ENCODE measurements at regions not wholly inside any gene's neighbourhood (a gene's known extent, or its start where the extent isn't known, plus 50 kb on each side); places are given as distances from the start of the nearest gene placed in this dataset.
A peak's percentile ranks its signal among the peaks of the same experiment; 100 is the strongest.
"Not testable (repeated sequence)": the region's sequence is repeated elsewhere in the genome, so short reads cannot be mapped to it uniquely, and the experiment has no call there.

DNA sequence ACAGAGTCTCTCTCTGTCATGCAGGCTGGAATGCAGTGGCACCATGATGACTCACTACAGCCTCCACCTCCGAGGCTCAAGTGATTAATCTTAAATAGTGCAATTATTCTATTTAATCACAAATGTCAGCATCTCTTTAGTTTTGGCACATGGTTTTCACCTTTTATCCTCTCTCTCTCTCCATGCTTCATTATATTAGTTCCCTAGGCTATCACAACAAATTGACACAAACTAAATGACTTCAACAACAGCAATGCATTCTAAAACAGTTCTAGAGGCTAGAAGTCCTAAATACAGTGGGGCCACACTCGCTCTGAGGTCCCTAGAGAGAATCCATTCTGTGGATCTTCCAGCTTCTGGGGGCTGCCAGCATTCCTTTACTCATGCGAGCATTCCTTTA is 178.2 kb upstream of the ZNG1F start:
- not testable (repeated sequence) for H3K4me3 ChIP-seq (ENCODE audit: low read depth, low read length)

DNA sequence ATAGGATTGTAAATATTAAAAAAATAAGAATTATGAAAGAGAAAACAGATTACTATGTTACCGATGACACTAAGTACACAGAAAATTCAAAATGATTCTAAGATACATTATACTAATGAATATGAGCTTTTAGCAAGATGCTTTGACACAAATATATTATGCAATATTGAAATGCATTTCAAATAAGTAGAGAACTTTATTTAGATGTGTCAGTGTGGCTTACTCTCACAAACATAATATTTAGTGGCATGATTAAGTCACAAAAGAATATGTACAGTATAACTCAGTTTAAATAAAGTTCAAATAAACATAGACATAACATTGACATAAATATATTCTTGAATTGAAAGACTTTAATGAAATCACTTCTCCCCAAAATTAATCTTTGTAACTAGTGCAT is 172.7 kb upstream of the ZNG1F start:
- H3K4me3 ChIP-seq (ENCODE audit: low read depth, low read length) = not testable (repeated sequence)

DNA sequence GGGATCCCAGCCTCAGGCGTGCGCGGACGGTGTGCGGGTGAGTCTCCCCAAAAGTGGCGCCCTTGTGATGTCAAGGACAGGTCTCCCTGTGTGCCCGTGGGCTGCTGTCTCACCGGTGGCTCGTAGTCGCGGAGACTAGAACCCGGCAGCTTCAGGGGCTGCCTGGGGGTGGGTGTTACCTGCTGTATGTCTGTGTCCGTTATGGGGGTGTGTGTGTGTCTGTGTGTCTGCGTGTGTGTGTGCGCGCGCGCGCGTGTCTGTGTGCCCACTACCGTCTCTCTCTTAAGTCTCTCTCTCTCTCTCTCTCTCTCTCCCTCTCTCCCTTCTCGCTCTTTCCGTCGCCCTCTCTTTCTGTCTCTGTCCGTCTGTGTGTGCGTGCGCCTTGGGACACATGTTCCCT is 170.0 kb upstream of the ZNG1F start:
- H3K4me3 ChIP-seq (ENCODE audit: low read depth, low read length) = peak overlapping the region; percentile 68

DNA sequence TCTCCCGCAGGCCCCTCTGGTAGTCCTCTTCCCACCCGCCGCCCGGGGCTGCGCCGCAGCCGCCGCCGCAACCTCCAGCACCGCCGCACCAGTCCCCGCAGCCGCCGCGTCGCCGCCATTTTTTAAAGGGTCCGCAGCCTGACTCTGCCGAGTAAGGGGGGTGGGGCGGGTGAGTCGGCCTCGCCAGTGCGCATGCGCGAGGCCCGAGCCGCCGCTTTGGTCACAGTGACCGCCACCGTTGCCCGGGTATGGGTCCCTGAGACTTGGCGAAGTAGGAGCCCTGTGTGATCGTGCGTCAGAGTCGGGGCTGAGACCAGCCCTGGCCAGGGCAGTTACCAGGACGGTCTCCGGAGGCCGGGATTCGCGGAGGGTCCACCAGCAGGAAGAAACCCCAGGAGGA is 169.6 kb upstream of the ZNG1F start:
- H3K4me3 ChIP-seq (ENCODE audit: low read depth, low read length) = peak overlapping the region; percentile 68

DNA sequence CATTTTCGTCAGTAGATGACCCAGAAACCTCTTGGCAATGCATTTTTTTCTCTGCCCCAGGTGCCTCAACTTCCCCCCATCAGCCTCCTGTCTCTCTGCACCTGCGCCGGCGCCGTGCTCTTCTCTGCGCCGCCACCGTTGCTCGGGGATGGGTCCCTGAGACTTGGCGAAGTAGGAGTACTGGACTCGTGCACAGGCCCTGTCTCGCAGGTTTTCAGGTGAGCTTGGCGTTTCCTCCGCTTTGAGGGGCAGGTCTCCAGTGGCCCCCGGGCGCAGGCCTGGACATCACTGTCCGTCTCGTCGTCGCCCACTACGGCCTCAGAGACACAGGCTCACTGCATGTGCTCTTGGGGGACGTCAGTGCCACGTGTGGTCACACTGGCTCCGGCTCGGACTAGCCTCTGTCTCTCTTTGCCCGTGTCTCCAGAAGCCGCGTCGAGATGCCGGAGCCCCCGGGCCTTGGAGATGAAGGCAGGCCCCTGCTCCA is 168.8 kb upstream of the ZNG1F start:
- peak overlapping the region; percentile 68 for H3K4me3 ChIP-seq (ENCODE audit: low read depth, low read length)

DNA sequence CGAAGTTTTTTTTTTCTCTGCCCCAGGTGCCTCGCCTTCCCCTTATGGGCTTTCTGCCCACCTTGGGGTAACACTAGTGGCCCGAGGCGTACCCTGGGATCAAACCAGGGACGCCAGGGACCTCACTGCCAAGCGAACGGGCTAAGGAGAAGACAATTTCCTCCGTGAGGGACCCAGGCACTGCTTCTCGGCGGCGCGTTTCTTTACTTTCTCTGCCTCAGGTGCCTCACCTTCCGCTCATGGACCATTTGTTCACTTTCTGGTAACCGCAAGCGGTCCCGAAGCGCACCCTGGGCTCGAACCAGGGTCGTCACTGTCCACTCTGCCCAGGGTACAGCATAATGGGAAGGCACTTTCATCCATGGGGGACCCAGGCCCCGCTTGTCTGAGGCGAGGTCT is 168.2 kb upstream of the ZNG1F start:
- H3K4me3 ChIP-seq (ENCODE audit: low read depth, low read length) = not testable (repeated sequence)

DNA sequence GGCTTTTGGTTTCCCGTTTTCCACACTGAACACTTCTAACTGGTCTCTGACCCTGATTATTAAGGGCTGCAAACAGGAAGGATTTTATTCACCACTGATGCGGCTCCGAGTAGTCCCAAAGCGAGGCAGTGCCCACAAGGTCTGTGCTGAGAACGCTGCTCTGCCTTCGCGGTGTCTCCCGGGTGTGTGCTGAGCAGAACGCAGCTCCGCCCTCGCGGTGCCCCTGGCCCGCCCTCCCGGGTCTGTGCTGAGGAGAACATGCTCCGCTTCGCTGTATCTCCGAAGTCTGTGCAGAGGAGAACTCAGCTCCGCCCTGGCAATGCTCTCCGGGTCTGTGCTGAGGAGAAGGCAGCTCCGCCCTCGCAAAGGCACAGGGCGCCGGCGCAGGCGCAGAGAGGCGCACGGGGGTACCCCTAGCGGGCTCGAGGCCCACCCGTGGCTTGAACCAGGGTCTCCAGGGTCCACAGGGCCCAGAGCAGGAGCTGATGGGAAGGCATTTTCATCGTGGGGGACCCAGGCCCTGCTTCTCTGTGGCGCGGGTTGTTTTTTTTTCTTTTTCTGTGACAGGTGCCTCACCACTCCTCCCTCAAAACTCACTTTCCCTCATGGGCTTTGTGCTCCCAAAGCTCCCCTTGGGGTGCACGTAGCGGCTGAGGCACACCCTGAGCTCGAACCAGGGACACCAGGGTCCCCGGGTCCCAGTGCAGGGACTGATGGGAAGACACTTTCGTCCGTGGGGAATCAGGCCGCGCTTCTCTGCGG is 167.7 kb upstream of the ZNG1F start:
- not testable (repeated sequence) for H3K4me3 ChIP-seq (ENCODE audit: low read depth, low read length)

DNA sequence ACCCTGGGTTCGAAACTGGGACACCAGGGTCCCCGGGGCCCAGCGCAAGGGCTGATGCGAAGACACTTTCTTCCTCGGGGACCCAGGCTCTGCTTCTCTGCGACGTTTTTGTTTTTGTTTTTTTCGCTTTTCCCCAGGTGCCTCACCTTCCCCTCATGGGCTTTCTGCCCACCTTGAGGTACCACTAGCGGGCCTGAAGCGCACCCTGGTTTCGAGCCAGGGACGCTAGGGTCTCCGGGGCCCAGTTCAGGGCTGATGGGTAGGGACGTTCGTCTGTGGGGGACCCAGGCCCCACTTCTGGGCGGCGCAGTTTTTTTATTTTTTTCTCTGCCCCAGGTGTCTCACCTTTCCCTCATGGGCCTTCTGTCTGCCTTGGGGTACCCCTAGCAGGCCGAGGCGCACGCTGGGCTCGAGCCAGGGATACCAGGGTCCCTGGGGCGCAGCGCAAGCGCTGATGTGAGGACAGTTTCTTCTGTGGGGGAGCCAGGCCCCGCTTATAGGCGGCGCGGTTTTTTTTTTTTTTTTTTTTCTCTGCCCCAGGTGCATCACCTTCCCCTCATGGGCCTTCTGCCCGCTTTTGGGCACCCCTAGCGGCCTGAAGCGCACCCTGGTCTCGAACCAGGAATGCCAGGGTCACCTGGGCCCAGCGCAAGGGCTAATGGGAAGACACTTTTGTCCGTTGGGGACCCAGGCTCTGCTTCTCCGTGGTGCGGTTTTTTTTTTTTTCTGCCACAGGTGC is 166.8 kb upstream of the ZNG1F start:
- H3K4me3 ChIP-seq (ENCODE audit: low read depth, low read length) = not testable (repeated sequence)

DNA sequence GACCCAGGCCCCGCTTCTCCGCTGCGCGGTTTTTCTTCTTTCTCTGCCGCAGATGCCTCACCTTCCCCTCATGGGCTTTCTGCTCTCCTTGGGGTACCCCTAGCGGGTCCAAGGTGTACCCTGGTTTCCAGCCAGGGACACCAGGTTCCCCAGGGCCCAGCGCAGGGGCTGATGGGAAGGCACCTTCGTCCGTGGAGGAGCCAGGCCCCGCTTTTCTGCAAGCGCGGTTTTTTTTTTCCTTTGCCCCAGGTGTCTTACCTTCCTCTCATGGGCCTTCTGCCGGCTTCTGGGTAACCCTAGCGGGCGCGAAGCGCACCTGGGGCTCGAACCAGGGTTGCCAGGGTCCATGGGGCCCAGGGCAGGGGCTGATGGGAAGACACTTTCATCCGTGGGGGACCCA is 165.9 kb upstream of the ZNG1F start:
- H3K4me3 ChIP-seq (ENCODE audit: low read depth, low read length) = not testable (repeated sequence)

DNA sequence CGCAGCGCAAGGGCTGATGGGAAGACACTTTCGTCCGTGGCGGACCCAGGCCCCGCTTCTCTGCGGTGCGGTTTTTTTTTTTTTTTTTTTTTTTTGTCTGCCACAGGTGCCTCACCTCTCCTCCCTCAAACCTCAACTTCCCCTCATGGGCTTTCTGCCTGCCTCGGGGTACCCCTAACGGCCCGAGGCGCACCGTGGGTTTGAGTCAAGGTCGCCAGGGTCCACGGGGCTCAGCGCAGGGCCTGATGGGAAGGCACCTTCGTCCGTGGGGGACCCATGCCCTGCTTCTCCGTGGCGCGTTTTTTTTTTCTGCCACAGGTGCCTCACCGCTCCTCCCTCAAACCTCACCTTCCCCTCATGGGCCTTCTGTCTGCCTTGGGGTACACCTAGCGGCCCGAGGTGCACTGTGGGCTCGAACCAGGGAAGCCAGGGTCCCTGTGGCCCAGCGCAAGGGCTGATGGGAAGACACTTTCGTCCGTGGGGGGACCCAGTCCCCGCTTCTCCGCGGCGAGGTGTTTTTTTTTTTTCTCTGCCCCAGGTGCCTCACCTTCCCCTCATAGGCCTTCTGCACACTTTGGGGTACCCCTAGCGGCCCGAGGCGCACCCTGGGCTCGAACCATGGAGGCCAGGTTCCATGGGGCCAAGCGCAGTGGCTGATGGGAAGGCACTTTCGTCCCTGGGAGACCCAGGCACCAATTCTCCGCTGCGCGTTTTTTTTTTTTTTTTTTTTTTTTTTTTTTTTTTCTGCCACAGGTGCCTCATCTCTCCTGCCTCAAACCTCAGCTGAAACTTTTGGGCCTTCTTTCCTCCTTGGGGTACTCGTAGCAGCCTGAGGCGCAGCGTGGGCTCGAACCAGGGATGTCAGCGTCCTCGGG is 165.2 kb upstream of the ZNG1F start:
- H3K4me3 ChIP-seq (ENCODE audit: low read depth, low read length) = not testable (repeated sequence)

DNA sequence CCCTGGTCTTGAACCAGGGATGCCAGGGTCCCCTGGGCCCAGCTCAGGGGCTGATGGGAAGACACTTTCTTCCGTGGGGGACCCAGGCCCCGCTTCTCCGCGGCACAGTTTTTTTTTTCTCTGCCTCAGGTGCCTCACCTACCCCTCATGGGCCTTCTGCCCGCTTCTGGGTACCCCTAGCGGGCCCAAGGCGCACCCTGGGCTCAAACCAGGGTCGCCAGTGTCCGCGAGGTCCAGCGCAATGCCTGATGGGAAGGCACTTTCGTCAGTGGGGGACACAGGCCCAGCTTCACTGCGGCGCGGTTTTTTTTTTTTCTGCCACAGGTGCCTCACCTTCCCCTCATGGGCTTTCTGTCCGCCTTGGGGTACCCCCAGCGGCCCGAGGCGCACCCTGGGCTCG is 163.9 kb upstream of the ZNG1F start:
- H3K4me3 ChIP-seq (ENCODE audit: low read depth, low read length) = not testable (repeated sequence)

DNA sequence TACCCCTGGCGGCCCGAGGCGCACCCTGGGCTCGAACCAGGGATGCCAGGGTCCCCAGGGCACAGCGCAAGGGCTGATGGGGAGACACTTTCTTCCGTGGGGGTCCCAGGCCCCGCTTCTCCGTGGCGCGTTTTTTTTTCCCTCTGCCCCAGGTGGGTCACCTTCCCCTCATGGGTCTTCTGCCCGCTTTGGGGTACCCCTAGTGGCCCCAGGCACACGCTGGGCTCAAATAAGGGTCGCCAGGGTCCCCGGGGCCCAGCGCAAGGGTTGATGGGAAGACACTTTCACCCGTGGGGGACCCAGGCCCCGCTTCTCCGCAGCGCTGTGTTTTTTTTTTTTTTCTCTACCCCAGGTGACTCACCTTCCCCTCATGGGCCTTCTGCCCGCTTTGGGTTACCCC is 163.3 kb upstream of the ZNG1F start:
- H3K4me3 ChIP-seq (ENCODE audit: low read depth, low read length) = not testable (repeated sequence)

DNA sequence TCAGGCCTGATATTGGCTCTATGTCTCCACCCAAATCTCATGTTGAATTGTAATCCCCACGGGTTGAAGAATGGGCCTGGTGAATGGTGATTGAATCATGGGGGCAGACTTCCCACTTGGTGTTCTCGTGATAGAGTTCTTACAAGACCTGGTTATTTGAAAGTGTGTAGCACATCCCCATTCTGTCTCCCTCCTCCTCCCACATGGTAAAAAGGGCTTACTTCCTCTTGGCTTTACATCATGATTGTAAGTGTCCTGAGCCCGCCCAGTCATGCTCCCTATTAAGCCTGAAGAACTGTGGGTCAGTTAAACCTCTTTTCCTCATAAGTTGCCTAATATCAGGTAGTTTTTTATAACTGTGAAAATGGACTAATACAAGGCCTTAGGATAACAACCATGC is 158.8 kb upstream of the ZNG1F start:
- H3K4me3 ChIP-seq (ENCODE audit: low read depth, low read length) = not testable (repeated sequence)

DNA sequence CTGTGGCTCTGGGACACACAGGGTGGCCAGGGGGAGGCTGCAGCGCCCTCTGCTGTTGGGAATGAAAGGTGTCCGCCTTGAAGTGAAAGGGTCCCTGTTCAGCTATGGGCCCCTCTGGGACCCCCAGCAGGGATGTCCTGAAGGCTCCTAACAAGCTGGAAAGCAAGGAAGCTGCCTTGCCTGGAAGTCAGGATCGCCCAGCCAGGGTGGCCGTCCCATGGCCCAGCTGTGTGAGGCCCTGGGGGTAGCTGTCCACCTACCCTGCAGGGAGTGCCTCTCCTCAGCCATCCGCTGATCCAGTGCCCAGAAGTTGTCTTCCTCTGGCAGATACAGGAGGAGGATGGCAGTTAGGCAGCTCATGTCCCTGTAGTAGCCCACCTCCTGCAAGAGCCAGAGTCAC is 143.4 kb upstream of the ZNG1F start:
- H3K4me3 ChIP-seq (ENCODE audit: low read depth, low read length) = not testable (repeated sequence)

DNA sequence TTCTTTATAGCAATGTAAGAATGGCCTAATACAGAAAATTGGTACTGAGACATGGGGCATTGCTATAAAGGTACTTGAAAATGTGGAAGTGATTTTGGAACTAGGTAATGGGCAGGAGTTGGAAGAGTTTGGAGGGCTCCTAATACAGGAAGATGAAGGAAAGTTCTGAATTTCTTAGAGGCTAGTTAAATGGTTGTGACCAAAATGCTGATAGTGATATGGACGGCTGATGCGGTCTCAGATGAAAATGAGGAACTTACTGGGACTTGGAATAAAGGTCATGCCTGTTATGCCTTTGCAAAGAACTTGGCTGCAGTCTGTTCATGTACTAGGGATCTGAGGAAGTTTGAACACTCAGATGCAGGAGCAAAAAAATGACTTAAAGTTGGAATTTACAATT is 132.2 kb upstream of the ZNG1F start:
- H3K4me3 ChIP-seq (ENCODE audit: low read depth, low read length) = not testable (repeated sequence)

DNA sequence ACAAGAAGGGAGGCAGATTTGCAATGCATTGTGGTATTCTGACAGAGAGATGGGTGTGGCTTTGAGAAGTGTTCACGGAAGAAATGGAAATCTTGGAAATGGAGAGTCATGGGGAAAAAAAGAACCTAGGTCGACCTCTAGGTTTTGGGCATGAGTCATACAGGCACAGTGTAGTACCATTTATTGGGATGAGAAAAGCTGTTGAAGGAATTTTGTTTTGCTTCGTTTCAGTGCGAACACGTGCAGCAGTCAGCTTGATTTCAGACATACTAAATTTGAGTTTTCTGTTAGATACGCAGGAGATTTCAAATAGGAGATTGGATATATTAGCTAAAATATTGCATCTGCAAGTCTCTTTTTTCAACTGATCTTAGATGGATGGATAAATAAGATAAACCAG is 119.8 kb upstream of the ZNG1F start:
- H3K4me3 ChIP-seq (ENCODE audit: low read depth, low read length) = not testable (repeated sequence)

DNA sequence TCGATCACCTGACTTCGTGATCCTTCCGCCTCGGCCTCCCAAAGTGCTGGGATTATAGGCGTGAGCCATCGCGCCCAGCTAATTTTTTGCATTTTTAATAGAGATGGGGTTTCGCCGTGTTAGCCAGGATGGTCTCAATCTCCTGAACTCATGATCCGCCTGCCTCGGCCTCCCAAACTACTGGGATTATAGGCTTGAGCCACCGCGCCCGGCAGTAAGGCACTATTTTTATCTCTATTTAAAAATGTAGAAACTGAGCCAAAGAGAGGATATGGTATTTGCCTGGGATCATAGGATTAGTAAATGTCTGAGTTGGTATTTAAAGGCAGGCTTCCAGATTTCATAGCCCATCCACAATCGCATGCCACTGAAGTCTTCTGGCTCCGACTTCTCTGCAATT is 96.6 kb upstream of the ZNG1F start:
- not testable (repeated sequence) for H3K4me3 ChIP-seq (ENCODE audit: low read depth, low read length)

DNA sequence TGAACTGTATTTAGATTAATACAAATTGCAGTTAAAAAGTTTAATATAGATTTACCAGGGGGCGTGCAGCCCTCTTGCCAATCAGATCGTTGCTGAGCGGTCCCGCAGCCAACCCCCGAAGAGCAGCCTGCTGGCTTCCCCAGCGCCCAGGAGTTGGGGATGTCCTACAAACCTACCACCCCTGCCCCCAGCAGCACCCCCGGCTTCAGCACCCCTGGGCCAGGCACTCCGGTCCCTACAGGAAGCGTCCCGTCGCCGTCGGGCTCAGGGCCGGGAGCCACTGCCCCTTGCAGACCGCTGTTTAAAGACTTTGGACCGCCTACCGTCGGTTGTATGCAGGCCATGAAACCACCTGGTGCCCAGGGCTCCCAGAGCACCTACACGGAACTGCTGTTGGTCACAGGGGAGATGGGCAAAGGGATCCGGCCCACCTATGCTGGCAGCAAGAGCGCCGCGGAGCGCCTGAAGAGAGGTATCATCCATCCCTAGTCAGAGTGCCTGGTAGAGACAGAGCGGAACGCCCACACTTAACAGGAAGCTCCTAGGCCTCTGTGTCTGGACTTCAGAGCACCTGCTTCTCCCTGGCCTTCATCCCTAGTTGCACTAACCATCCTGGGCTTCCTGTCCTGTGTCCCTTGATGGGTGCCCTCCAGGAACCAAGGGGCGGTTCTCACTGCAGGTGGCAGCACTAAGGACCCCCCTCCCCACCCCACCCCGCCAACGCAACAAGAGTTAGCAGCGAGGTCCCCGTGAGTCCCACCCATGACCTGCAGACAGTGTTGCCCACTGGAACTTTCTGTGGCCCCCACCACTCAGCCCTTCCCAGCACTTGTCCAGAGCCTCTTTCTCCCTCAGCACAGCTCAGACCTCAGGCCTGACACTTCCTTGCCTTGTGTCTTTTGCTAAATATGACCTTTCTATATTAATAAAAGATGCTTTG is 91.5 kb upstream of the ZNG1F start:
- not testable (repeated sequence) for H3K4me3 ChIP-seq (ENCODE audit: low read depth, low read length)

DNA sequence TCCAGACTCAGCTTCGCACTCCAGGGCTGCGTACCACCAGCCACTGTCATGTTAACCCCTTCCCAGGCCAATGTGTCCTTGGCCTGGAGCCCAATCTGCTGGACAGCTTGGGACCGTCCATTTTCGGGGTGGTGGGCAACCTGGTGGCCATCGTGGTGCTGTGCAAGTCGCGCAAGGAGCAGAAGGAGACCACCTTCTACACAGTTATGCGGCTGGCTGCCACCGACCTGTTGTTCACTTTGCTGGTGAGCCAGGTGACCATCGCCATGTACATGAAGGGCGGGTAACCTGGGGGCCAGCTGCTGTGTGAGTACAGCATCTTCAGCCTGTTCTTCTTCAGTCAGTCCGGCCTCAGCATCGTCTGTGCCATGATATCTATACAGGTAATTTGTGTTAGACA is 90.3 kb upstream of the ZNG1F start:
- H3K4me3 ChIP-seq (ENCODE audit: low read depth, low read length) = not testable (repeated sequence)

DNA sequence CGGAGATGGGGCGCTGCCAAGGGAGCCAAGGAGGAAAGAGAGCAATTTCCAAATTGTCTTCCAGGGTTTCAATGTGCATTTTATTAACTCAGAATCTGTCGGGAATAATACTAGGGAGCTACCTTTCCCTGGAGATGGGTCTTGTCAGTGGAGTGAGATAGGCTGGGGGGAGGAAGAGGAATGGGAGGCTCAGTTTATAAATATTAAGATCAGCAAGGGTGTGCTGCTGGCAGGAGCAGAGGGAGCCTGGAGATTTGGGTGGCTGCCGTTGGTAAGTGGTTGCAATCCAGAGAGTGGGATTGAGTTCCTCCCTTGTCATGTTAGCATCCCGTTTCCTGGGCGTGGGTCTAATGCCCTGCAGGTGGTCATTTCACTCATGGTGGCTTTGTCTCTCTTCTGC is 89.9 kb upstream of the ZNG1F start:
- not testable (repeated sequence) for H3K4me3 ChIP-seq (ENCODE audit: low read depth, low read length)
